ENCODE measurements at regions not wholly inside any gene's neighbourhood (a gene's known extent, or its start where the extent isn't known, plus 50 kb on each side); places are given as distances from the start of the nearest gene placed in this dataset.
"Not testable (repeated sequence)": the region's sequence is repeated elsewhere in the genome, so short reads cannot be mapped to it uniquely, and the experiment has no call there.

DNA sequence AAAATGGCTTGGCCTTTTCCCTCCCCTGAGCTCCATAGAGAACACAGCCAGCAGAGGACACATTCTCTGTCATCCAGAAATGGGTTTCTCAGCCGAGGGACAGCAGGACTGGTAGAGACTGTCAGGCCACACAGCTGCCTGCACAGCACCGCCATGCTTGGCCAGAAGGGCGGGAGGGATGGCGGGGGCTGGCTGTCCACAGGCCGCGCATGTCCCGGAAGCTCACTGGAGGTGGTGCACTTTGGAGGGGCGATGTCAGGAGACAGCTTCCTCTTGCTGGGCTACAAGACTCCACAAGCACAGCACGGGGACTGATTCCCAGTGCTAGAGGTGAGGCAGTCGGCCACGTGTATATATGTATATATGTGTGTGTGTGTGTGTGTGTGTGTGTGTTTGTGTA, 125.3 kb downstream of the GOLGA6L4 start:
- DNase-seq = not testable (repeated sequence)

DNA sequence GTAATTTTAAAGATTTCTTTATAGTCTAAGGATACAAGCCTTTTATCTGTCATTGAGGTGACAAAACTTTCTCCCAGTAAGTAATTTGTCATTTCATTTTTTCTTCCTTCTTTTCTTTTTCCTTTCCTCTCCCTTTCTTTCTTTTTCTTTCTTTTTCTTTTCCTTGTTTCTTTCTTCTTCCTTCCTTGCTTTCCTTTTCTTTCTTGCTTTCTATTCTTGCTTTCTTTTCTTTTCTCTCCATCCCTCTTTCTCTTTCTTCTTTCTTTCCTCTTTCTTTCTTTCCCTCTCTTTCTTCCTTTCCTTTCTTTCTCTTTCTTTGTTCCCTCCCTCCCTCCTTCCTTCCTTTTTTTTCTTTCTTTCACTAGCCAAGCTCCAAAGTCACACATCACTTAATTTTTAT, 148.8 kb downstream of the GOLGA6L4 start:
- DNase-seq = not testable (repeated sequence)

DNA sequence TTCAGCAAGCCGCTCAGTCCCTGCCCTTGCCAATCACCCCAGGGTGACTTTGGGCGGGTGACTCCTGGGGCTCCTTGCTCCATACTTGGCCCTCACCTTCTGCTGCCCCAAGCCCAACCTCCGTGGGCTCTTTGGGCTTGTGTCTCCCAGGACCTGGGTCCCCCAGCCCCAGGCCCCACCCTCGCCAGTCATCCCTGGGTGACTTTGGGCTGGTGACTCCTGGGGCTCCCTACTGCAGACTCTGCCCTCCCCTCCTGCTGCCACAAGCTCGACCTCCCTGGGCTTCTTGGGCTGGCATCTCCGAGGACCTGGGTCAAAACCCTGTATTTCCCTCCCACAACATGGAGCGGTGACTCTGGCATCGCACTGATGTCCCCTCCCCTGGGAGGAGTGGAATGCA, 151.5 kb downstream of the GOLGA6L4 start:
- no peak for DNase-seq

DNA sequence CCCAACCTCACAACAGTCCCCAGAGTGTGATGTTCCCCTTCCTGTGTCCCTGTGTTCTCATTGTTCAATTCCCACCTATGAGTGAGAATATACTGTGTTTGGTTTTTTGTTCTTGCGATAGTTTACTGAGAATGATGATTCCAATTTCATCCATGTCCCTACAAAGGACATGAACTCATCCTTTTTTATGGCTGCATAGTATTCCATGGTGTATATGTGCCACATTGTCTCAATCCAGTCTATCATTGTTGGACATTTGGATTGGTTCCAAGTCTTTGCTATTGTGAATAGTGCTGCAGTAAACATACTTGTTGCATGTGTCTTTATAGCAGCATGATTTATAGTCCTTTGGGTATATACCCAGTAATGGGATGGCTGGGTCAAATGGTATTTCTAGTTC, 152.6 kb downstream of the GOLGA6L4 start:
- DNase-seq = not testable (repeated sequence)

GRCh38 chr15:84388638-84389037, 153.1 kb downstream of the GOLGA6L4 start:
- DNase-seq = not testable (repeated sequence)

- not testable (repeated sequence) for DNase-seq
These were observed 154.8 kb downstream of the GOLGA6L4 start for GRCh38 chr15:84390324-84390723.

DNA sequence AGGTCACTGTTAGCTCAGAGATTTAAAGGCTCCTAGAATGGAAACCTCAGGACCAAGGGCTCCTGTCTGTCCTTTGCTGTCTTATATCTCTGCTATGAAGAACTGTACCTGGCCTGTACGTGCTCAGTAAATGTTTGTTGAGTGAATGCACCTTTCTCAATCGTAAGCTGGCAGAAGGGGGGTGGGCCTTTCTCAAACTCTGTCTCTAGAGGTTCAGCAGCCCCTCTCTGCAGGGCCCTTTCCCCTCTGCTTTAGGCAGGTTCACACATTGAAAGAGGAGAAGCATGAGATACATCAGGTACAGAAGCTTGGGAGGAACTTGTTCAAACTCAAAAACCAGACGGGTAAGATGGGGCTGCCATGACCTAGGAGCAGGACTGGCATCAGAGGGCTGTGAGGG, 155.6 kb downstream of the GOLGA6L4 start:
- no peak for DNase-seq

DNA sequence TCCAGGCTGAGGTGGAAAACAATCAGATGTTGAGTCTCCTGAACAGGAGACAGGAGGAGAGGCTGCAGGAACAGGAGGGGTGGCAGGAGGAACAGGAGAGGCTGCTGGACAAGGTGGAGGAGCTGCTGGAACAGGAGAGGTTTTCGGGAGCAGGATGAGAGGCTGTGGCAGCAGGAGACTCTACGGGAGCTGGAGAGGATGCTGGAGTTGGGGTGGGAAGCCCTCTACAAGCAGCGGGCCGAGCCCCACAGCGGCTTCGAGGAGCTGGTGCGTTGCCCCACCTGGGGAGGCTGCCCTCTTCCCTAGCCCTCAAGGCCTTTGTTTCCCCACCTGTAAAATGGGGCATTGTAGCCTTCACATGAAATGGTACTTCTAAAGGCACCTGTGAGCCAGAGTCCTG, 156.4 kb downstream of the GOLGA6L4 start:
- DNase-seq = not testable (repeated sequence)

GRCh38 chr15:84393386-84393936, 157.9 kb downstream of the GOLGA6L4 start:
- peak; percentile 56 for DNase-seq

GRCh38 chr15:84393966-84394365, 158.4 kb downstream of the GOLGA6L4 start:
- DNase-seq = not testable (repeated sequence)

GRCh38 chr15:84395384-84395783, 159.8 kb downstream of the GOLGA6L4 start:
- DNase-seq = not testable (repeated sequence)

GRCh38 chr15:84395881-84396280, 160.3 kb downstream of the GOLGA6L4 start:
- not testable (repeated sequence) for DNase-seq

- not testable (repeated sequence) for DNase-seq
These were observed 161.5 kb downstream of the GOLGA6L4 start for GRCh38 chr15:84397066-84397465.

- DNase-seq = not testable (repeated sequence)
These were observed 162.5 kb downstream of the GOLGA6L4 start for GRCh38 chr15:84398087-84398486.

- DNase-seq = no peak
These were observed 163.5 kb downstream of the GOLGA6L4 start for GRCh38 chr15:84398763-84399701.

GRCh38 chr15:84400017-84400740, 164.6 kb downstream of the GOLGA6L4 start:
- DNase-seq = no peak

GRCh38 chr15:84400820-84401219, 165.2 kb downstream of the GOLGA6L4 start:
- no peak for DNase-seq

DNA sequence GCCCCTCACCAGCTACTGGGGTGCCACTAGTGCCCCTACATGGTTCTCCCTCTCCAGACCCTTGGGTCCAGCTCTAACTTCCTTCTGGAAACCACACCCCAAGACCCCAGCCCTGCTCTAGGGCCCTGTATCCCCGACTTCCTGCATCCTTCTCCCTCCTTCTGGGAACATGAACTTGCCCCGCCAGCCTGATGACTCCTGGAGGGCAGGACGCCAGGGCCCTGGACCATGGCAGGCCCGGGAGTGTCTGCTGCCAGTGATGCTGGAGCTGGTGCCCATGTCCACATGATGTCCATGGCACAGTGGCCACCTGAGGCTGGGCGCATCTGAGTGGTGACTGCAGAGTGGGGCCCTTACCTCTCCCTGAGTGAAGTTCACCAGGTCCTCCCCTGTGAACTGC, 165.9 kb downstream of the GOLGA6L4 start:
- DNase-seq = not testable (repeated sequence)

DNA sequence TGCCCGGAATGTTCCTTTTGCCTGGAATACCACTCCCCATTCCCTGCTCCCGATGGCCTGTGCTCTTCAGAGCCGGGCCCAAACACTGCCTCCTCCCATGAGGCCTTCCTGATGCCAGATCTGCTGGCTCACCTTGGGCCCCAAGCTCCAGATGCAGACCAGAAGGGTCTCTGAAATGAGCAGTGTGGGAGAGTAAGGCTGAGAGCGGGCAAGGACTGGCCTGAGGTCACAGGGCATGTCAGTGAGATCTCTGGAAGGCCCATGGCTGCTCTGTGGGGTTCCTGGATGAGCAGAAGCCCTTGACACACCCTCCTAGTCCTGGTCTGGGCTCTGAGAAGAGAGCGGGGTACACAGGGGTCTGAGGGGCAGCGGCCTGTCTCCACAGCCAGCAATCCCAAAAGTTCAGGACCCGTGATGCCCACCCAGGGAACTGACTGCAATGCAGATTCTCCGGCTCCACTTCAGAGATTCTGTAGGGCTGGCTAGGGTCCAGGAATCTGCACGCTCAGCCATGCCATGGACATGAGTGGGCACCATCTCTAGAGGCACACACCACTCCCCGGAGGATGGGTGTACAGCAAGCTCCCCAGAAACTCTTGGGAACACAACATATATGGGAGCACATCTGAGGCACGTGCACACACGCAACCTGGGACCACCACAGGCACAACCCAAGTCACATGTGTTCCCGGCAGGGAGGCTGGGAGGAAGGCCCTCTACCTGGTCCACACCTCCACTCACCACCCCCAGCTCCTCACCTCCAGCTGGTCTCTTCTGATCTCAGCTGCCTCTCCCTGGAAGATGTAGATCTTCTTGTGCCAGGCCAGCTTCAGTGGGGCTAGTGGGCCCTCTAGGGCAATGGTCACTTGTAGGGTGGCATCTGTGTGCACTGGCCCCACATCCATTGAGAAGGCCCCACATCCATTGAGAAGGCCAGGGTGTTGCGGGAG, 166.6 kb downstream of the GOLGA6L4 start:
- DNase-seq = not testable (repeated sequence)

DNA sequence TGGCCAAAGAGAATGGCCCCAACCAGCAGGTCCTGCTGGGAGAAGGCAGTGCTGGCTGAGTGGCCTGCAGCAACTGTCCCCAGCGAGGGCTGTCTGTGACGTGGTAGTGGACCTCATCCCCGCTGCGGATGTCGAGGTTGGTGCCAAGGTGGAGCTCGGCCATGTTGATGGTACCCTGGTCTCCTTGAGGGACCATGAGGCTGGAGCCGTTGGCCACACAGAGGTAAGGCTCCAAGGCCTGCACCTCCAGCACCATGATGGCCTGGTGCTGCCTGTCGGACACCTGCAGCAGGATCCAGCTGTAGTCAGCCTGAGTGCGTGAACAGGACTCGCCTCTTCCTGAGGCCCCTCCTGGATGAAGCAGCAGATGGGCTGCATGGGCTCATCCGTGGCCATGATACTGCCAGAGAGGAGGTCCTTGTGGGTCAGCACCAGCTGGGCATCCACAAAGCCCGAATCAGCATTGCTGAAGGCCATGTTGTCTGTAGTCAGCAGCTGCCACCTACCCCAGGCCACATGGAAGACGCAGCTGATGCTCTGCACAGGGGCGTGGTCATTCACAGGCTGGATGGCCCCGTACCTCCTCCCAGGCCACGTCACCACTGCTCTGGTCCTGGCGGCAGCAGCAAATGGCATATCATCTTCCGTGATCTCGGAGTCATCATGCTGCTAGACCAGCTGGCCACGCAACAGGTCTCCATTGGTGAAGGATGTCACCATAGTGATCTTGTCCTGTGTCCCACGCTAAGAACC, 167.5 kb downstream of the GOLGA6L4 start:
- DNase-seq = no peak

GRCh38 chr15:84409357-84409756, 173.8 kb downstream of the GOLGA6L4 start:
- not testable (repeated sequence) for DNase-seq

Measured in DMS79 treated with DMSO at 0.1 percent for 48 hours (cell line).